HG02973 (cell line): ENCODE measurements at regions not wholly inside any gene's neighbourhood (a gene's known extent, or its start where the extent isn't known, plus 50 kb on each side); places are given as distances from the start of the nearest gene placed in this dataset.

Experiments
- ATAC-seq: cut with Tn5 transposase; IDR thresholded peaks from one replicate; pipeline ENCODE4 v1.9.1; 2021; ENCODE audit warnings: moderate library complexity; ENCODE audit not compliant: unreplicated experiment

DNA sequence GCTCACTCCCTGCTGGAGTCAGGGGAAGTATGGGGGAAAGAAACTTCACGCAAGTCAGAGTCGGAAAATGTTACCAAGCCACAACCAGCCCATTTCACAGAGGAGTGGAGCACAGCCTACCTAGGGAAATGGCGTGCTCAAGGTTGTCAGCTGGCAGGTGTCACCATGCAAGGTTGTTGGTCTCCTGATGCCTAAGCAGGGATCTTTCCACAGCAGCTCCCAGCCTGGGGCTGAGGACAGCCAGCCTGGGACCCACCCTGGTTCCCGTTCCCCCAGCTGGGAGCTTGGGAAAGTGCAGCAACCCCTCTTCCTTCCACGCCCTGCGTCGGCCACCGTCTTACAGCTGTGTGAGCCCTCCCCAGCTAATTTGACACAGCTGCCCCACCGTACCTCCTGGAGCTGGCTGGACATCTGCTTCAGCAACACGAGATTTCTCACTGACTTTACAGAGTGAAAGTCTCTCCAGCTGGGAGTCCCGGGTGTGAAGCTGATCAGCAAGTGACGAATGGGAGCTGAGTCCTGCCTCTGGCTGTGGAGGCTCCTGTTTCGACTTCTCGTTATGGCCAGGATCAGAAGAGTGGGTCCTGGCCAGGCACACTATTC is 224.6 kb upstream of the RAB4A start:
- ATAC-seq = no peak

DNA sequence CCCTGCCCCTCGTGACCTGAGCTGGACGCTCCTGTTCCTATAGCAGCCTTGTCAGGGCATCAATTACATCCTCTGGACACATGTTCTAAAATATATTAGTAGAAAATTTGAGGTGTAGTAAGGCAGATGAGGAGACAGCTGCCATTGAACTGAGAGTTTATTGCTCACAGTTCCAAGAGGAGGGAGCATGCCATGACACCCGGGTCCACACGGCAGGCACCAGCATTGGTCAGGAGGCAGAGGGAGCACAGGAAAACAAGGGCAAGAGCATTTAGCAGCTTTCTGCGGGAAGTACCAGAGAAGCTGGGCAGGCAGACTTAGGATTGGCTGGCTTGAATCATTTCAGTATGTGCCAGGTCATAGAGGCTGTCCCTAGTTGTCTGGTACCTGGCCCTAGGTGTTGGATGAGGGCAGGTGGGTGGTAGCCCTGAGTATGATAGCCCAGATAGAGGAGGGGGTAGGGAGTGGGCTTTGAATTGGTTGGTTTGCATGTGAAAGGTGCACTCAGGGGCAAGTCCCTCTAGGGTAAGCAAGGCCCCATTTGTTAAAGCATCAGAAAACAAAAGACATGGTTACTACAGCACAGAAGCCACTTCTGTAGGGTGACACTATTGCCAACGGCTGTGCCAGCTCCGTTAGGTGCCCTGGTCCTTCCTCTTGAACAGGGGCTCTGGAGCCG is 223.6 kb upstream of the RAB4A start:
- ATAC-seq = no peak

DNA sequence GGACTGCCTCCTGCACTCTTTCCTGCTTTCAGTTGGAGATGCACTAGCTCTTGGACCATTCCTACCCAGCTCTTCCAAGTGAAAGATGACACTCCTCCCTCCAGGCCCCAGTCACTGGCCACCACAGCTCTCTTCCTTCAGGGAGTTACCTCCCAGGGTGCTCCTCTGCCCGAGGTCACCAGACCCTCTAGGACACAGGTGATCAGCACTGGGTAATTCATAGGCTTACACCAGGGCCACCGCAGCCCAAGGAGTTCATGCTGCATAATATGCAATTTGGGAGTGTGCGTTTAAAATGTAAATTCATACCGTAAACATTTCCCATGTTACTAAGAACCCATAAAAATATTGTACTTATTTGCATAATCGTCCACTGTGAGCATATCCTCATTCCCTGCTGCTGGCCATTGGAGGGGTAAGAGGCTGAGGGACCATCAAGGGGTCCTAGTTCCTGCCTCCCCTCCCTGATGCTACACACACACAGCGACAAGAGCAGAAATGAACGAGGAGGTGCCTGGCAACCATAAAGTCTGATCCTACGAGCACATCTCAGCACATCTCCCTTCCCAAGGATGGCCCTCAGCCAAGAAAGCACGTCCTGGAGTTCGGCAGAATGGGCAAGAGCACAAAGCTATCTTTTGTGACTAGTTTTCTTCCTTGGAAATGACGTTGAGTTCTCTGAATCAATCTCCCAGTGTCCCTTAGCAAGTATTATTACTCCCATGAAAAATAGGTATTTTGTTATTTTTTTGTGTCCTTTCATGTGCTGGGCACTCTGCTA is 222.9 kb upstream of the RAB4A start:
- ATAC-seq = no peak

DNA sequence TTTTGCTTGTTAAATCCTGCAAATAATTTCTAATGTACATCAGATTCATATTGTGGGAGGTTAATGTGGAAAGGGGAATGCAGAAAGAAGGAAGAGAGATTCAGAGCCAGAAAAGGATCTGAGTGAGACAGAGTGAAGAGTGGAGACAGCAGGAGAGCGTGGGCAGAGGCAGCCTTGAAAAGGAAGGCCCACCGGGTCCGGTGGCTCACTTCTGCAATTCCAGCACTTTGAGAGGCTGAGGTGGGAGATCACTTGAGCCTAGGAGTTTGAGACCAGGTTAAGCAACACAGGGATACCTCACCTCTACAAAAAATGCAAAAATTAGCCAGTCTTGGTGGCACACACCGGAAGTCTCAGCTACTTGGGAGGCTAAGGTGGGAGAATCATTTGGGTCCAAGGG is 222.0 kb upstream of the RAB4A start:
- ATAC-seq = no peak

DNA sequence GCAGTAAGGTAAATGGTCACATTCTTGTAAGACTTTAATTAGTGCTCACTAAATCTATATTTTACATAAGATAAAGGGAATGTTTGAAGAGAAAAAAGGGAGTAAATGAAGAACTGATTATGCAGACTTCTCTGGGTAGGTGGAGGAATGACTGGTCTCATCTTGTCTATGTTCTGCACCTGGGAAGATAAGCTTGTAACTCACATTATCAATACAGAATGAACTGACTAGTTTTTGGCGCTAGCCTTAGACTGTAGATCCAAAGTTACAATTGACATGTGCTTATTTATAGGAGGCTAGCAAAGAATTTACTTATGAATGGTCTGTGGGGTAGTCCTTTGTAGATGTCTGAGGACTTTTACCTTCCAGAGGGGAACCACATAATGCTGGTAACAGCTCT is 214.9 kb upstream of the RAB4A start:
- no peak for ATAC-seq

DNA sequence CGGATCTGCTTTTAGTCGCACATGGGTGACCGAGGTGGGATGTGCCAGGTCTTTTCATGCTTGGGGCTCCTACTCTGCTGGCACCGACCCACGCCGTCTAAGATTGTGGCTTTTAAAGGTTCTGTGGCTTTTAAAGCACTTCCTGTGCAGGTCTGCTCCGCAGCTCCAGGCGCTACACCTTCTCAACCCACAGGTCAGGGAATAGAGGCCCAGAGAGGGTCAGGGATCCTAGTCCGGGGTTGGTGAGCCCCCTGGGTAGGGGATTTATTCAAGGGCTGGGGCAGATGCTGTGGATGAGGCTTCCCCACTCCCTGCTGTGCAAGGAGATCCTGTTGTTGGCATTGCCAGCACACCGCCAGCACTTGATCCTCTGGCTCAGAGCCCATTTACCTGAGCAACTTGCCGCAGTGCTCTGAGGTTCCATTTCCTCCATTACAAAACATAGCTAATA is 212.8 kb upstream of the RAB4A start:
- no peak for ATAC-seq

DNA sequence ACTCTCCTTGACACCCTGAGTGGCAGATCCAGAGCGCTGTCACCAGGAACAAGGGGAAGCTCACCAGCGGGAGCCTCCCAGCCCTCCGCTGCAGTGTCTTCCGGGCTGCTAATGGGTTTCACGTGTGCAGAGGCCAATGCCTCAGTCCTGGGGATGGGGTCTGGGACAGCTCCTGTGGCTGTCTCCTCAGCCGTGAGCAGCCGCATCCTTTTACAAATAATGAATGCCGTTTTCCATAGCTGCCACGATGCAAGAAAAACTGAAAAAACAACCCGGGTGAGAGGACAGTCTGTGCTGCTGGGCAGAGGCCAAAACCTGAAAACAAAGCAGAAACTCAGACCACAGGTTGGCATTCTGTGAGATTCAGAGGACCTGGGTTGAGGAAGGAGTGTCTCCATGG is 212.2 kb upstream of the RAB4A start:
- no peak for ATAC-seq

DNA sequence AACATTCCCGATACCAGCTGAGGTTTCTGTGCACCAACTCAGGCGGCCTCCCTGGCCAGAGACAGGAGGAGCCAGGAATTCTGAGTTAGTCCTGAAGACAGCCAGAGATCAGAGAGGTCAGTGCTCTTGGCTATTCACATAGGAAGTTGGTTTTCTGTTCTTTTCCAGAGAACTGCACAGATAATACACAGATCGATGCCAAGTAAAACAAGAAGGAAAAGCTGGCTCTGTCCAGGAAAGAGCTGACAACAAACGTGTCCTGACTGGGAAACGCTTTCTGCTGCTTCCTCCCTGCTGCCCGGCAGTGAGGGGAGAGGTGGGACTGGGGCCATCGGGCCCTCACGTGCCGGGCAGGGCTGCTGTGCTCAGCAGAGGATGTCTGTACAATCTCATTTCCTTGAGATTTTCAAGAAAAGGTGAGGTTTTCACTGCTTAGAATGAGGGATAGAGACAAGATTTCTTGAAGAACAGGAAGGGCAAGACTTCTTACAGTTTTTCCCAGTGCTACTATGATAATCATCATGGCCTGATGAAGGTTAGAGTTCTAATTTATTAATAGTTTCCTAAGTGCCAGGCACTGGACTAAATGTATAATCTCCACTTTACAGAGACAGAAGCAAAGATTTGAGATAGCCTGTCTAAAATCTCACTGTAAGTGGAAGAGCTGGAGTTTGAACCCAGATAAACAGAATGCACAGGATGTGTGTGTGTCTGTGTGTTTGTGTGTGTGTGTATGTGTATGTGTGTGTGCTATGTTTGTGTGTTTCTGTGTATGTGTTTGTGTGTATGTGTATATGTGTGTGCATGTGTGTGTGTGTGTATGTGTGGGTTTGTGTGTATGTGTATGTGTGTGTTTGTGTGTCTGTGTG is 211.0 kb upstream of the RAB4A start:
- ATAC-seq = no peak

DNA sequence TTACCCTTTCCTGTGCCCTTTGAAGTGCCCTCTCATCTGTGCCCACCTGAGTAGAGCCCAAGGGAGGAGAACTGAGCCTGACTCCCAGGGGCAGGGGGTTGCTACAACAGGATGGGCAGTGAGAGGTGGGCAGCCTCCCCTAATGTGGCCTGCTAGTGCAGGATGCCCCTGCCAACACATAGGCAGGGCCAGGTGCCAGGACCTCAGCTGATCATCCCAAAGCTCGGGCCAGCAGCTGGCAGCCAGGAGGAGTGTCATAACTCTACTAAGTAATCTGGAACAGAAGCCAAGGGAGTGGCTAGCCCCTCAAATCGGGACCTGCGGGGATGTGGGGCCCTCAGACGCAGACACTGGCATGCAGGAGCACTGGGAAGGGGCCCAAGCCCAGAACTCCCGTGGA is 208.8 kb upstream of the RAB4A start:
- ATAC-seq = no peak

DNA sequence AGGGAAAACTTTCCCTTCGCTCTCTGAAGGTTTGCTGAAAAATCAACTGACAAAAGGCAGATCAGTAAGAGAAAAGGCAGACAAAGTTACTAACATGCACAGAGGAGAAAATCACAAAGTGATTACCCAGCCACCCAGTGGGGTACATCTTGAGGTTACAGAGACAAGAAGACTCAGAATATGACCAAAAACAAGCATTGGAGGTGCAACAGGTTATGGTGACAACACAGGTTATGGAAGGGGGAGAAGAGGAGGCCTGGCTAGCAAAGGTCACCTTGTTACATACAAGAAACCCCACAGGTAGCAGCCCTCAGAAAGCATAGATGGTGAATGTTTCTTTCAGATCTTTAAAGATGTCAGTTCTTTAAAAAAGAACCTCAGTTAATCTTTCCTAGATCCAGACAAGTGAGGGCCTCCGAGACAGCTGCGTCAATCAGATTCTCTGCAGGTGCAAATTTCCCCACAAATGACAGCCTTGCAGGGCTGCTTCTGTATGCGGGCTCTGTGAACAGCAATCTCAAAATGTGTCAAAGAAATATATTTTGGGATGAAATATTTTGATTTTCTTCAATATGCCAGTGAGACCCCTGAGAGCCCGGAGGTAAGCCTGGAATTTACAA is 207.6 kb upstream of the RAB4A start:
- ATAC-seq = no peak

DNA sequence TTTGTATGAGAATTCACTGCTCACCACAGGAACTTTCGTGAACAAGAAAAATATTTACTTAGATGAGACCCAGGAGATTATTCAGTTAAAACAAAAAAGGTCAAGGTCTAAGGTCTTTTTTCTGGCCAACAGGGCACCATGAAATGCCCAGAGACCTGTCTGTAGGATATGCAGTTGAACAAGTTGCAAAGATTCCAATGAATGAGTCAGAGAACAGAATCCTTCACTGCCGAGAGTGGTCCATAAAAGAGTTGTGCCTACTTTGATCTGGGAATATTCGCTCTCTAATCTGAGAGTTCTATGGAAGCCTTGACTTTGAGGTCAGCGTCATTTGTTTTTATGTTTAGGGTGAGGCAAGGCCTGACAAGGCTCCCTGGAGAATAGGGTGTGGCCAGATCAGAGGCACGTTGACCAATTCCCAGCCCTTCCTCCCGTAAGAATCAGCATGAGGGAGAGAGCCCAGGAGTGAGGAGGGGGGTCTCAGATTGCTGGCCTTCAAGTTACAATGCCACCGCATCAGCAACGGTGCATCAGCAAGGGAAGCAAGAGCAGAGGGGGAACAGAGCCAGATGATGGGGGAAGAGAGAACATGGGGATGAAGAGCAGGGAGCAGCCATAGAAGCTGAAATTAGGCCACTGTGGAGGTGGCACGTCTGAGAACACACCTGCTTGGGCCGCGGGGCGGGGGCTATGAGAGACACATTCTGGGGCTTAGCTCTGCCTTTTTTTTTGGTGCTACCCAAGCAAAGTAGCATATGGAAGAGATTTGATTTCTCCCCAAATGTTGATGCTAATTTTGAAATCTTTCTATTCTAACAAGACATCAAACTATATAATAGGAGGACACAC is 206.4 kb upstream of the RAB4A start:
- no peak for ATAC-seq

DNA sequence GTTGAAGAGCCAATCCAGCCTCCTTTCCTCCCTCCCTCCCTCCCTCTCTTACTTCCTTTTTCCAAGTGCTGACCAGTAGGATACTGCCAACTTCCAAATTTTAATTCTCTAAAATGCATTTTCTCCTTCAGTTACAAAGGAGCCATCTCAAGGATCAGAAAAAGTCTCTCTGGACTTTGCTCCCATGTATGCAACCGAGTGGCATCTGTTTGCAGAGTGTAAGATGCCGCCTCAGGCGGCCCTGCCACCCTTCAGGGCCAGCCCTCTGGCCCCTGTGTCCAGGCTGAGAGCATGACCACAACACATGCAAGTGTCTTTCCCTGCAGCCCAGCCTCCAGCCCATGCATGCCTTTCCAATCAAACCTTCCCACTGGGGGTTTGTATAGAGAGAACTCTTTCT is 205.3 kb upstream of the RAB4A start:
- no peak for ATAC-seq

DNA sequence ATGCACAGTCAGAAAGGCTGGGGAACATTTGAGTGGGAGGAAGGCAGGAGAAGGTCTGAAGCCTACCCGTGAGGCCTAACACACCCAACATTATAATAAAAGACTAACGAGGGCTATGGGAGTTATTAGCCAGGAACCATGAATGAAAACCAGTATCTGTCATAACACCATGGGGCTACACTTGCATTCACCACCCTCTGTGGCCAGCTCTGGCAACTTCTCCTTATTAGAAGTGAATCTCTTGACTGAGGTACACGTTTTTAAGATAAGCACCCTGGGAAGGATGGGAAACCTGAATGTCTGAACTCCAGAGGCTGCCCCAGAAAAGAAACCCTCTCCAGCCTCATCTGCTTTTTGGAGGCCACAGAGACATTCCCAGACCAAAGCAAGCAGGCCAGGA is 204.3 kb upstream of the RAB4A start:
- no peak for ATAC-seq

DNA sequence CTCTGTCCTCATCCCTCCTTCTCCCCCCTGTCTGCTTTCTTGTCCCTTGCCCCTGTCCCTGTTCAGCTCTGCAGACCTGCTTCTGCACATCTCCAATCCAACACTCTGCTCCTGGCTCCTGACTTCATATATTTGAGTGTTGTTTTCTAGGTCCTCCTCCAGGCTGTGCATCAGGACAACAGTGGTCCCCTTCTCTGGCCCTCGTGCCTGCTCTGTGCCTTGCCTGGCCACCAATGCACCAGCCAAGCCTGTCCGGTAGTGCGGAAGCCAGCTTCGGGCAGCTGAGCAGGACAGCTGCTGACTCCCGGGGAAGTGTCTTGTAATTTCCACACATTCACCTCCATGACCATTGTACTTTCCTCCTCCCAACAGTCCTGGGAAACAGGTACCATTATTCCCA is 203.4 kb upstream of the RAB4A start:
- ATAC-seq = no peak

DNA sequence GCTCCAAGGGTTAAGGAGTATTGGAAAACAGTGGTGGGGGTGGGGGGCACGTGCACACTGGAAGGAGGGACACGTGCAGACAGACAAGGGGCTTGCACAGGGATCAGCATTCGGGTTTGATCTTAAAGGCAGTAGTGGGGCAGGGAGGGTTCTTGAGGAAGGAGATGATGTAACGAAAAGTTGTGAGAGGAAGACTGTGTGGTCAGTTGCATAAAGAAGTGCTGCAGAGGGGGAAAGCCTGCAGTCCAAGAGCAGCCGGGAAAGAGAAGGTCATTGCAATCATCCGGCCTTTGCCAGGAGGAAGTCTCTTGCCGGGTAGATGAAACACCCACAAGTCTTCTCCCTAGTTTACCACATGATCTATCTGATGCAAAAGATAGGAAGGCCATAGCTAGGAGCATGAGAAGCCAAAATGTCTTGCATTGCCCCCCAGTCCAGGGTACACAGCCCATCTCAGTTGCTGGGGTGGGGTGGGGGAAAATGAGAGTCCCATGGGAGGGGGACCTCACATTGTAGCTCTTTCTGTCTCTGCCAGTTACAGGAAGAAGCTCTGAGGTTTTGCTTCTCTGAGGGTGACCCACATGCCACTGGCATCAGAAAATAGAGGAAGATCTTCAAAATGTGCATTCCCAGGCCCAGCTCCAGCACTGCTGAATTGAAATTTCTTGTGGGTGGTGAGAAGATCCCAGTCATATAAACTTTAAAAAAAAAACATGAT is 202.5 kb upstream of the RAB4A start:
- ATAC-seq = no peak

DNA sequence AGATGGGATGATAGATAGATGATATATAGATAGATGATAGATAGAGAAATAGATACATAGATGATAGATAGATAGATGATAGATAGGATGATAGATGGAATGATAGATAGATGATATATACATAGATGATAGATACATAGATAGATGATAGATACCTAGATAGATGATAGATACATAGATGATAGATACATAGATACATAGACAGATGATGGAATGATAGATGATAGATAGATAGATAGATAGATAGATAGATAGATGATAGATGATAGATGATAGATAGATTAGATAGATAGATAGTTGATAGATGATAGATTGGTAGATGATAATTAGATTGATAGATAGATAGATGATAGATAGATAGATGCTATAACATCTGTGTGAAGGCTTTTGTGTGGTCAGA is 201.7 kb upstream of the RAB4A start:
- no peak for ATAC-seq

DNA sequence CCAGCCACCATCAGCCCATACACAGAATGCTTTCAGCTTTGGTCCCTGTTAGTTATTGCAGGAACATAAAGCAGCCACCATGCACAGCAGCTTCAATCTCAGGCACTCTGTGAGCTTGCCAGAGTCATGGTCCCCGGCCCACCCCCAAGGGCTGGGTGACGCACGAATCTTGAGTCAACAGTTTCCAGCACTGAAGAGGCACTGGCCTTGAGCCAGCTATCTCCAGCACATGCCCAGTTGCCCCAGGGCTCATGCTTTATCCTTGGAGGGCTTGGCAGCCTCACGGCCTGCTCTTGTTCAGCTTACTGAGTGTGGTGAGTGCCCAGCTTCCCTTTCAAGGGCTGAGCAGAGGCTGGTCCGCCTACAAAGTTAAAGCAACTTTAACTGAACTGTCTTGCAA is 200.7 kb upstream of the RAB4A start:
- ATAC-seq = no peak

DNA sequence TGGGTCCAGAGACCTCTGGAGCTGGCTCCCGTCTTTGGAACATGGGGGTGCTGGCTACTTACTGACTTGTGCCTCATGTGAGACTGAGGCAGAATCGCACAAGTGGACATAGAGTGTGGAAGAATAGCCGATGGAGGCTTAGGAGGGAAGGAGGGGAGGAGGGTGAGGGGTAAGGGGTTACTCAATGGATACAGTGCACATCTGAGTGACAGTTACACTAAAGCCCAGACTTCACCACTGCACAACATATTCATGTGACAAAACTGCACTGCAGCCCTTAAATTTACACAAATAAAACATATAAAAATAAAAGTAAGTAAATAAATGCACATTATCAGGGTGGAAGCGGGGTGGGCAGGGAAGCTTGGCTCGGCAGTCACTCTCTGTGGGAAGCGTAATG is 197.7 kb upstream of the RAB4A start:
- ATAC-seq = no peak

DNA sequence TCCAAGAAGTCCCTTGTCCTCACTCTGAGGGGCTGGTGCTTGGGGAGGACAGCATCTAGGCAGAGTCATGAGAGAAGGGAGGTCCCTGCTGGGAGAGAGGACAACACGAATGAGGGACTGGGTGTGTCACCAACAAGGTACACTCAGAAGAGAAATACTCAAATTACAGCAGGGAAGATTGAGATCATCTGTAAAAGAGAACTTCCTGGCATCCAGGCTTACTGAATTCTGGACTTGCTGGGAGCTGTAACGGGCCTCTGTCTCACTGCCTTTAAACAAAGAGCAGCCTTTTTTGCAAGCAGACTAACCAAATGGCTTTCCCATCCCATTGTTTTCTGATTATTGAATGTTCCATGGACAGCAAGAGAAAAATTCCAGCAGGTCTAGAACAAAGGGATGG is 195.7 kb upstream of the RAB4A start:
- ATAC-seq = no peak
